ENCODE measurements at regions not wholly inside any gene's neighbourhood (a gene's known extent, or its start where the extent isn't known, plus 50 kb on each side); places are given as distances from the start of the nearest gene placed in this dataset.
"Not testable (repeated sequence)": the region's sequence is repeated elsewhere in the genome, so short reads cannot be mapped to it uniquely, and the experiment has no call there.

- no peak for DNase-seq
- Histone ChIP-seq H3K9ac (ENCODE audit: low read depth in 2 of 2, low read length in 2 of 2) (no peak overlapping the region), H3K27ac (no peak overlapping the region), H3K36me3 (no peaks in the 10 kb centered on the region), H3K4me3 (no peak overlapping the region), H3K4me1 (no peaks in the 10 kb centered on the region), H3K9me3 (no peaks in the 10 kb centered on the region), H3K27me3 (no peaks in the 10 kb centered on the region)
- TF ChIP-seq, protein P1, sequence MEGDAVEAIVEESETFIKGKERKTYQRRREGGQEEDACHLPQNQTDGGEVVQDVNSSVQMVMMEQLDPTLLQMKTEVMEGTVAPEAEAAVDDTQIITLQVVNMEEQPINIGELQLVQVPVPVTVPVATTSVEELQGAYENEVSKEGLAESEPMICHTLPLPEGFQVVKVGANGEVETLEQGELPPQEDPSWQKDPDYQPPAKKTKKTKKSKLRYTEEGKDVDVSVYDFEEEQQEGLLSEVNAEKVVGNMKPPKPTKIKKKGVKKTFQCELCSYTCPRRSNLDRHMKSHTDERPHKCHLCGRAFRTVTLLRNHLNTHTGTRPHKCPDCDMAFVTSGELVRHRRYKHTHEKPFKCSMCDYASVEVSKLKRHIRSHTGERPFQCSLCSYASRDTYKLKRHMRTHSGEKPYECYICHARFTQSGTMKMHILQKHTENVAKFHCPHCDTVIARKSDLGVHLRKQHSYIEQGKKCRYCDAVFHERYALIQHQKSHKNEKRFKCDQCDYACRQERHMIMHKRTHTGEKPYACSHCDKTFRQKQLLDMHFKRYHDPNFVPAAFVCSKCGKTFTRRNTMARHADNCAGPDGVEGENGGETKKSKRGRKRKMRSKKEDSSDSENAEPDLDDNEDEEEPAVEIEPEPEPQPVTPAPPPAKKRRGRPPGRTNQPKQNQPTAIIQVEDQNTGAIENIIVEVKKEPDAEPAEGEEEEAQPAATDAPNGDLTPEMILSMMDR (IDR thresholded peaks at IDR 0.05): no peak
- intact Hi-C loops (cut with DNase I): no loop called here
These were observed 310.5 kb downstream of the NUF2 start for GRCh38 chr1:163632269-163632668.

- H3K9me3 ChIP-seq: no peaks in the 10 kb centered on the region
- DNase-seq: no peak
- H3K27me3 ChIP-seq: no peaks in the 10 kb centered on the region
- intact Hi-C loops (cut with DNase I): no loop called here
- no peak overlapping the region for H3K4me3 ChIP-seq
- TF ChIP-seq, protein P1 (IDR thresholded peaks at IDR 0.05): no peak
- no peak overlapping the region for H3K27ac ChIP-seq
- no peaks in the 10 kb centered on the region for H3K4me1 ChIP-seq
- H3K36me3 ChIP-seq: no peaks in the 10 kb centered on the region
- no peak overlapping the region for H3K9ac ChIP-seq (ENCODE audit: low read depth in 2 of 2, low read length in 2 of 2)
These were observed 311.6 kb downstream of the NUF2 start for GRCh38 chr1:163633366-163633765.

DNA sequence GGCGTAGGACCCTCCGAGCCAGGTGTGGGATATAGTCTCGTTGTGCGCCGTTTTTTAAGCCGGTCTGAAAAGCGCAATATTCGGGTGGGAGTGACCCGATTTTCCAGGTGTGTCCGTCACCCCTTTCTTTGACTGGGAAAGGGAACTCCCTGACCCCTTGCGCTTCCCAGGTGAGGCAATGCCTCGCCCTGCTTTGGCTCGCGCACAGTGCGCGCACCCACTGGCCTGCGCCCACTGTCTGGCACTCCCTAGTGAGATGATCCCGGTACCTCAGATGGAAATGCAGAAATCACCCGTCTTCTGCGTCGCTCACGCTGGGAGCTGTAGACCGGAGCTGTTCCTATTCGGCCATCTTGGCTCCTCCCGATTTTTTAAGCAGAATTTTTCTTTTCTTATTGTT, 323.9 kb downstream of the NUF2 start:
- H3K9ac ChIP-seq (ENCODE audit: low read depth in 2 of 2, low read length in 2 of 2): not testable (repeated sequence)

DNA sequence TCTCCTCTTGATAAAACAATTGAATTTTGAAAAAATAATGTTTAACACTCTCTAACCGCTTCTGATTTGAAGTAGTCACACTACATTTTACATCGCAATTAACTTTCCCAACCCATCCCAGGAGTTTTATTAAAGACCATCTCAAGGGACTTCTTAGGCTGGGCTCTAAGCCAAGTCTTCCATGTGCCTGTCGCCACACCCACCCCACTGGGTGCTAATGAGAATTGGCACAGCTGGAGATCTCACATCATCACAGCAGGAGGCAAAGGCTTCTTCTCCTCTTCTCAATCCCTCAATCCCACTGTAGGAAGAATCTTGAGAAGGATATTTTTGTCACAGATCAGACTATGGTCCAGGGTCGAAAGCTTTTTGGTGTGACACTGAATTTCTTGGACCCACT, 328.9 kb downstream of the NUF2 start:
- H3K36me3 ChIP-seq: no peaks in the 10 kb centered on the region
- no peaks in the 10 kb centered on the region for H3K27me3 ChIP-seq
- no peaks in the 10 kb centered on the region for H3K4me1 ChIP-seq
- intact Hi-C loops (cut with DNase I): no loop called here
- no peak overlapping the region for H3K9ac ChIP-seq (ENCODE audit: low read depth in 2 of 2, low read length in 2 of 2)
- no peak overlapping the region for H3K27ac ChIP-seq
- TF ChIP-seq, protein P1 (IDR thresholded peaks at IDR 0.05): no peak
- DNase-seq: no peak
- H3K4me3 ChIP-seq: no peak overlapping the region
- H3K9me3 ChIP-seq: no peaks in the 10 kb centered on the region

More for the DNA sequence above, 323.9 kb downstream of the NUF2 start:
- DNase-seq; H3K9me3 ChIP-seq; H3K4me3 ChIP-seq; H3K4me1 ChIP-seq; H3K27ac ChIP-seq; H3K36me3 ChIP-seq; intact Hi-C loops (cut with DNase I); H3K27me3 ChIP-seq: not testable (repeated sequence)

- DNase-seq: no peak
- Histone ChIP-seq H3K27me3 (no peaks in the 10 kb centered on the region), H3K36me3 (no peaks in the 10 kb centered on the region), H3K9ac (ENCODE audit: low read depth in 2 of 2, low read length in 2 of 2) (no peak overlapping the region), H3K9me3 (no peaks in the 10 kb centered on the region), H3K4me1 (no peaks in the 10 kb centered on the region), H3K4me3 (no peak overlapping the region), H3K27ac (no peak overlapping the region)
- TF ChIP-seq, protein P1 (IDR thresholded peaks at IDR 0.05): no peak
- intact Hi-C loops (cut with DNase I): no loop called here
These were observed 330.7 kb downstream of the NUF2 start for GRCh38 chr1:163652441-163652840.

DNA sequence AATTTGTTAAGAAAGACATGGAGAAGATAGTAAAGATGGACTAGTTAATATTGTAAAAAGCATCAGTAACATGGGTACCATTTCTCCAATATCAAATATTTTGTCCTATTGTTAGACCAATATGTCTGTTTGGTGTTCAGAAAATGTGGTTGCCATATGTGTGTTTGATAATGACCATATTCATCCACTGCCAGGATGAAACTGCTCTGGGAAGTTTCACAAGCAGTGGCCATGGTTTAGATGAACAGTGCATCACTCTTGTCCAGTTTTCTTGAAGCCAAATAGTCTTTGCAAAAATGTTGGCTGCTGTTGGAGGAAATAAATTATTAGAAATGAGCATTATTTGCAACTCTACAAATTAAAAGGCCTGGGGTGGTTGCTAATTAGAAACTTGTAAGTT, 333.8 kb downstream of the NUF2 start:
- intact Hi-C loops (cut with DNase I): loop anchor here (1.0 kb wide), 1 partner anchor 12 kb away; no protein-coding TSS in a partner anchor
- H3K4me1 ChIP-seq: no peaks in the 10 kb centered on the region

More for the DNA sequence above, 333.8 kb downstream of the NUF2 start:
- TF ChIP-seq, protein P1 (IDR thresholded peaks at IDR 0.05): no peak
- no peak for DNase-seq
- no peak overlapping the region for H3K27ac ChIP-seq
- no peak overlapping the region for H3K4me3 ChIP-seq
- H3K27me3 ChIP-seq: no peaks in the 10 kb centered on the region
- no peak overlapping the region for H3K9ac ChIP-seq (ENCODE audit: low read depth in 2 of 2, low read length in 2 of 2)
- H3K9me3 ChIP-seq: no peaks in the 10 kb centered on the region
- H3K36me3 ChIP-seq: no peaks in the 10 kb centered on the region
